ENCODE measurements at regions not wholly inside any gene's neighbourhood (a gene's known extent, or its start where the extent isn't known, plus 50 kb on each side); places are given as distances from the start of the nearest gene placed in this dataset.
"Not testable (repeated sequence)": the region's sequence is repeated elsewhere in the genome, so short reads cannot be mapped to it uniquely, and the experiment has no call there.

GRCh38 chrX:110519501-110519900, 160.9 kb downstream of the RTL9 start:
- DNase-seq (ENCODE audit: low read depth): no peak

- DNase-seq (ENCODE audit: low read depth): no peak
Measured at GRCh38 chrX:110519906-110520452, 161.3 kb downstream of the RTL9 start.

- not testable (repeated sequence) for DNase-seq (ENCODE audit: low read depth)
Measured at GRCh38 chrX:110520652-110521051, 162.0 kb downstream of the RTL9 start.

- no peak for DNase-seq (ENCODE audit: low read depth)
Measured at GRCh38 chrX:110531873-110532580, 173.4 kb downstream of the RTL9 start.

GRCh38 chrX:110532581-110532931, 173.9 kb downstream of the RTL9 start:
- DNase-seq (ENCODE audit: low read depth): no peak

GRCh38 chrX:110536816-110537215, 178.2 kb downstream of the RTL9 start:
- no peak for DNase-seq (ENCODE audit: low read depth)

GRCh38 chrX:110541266-110541665, 182.6 kb downstream of the RTL9 start:
- no peak for DNase-seq (ENCODE audit: low read depth)

GRCh38 chrX:110550854-110551253, 192.2 kb downstream of the RTL9 start:
- DNase-seq (ENCODE audit: low read depth): not testable (repeated sequence)

- DNase-seq (ENCODE audit: low read depth): no peak
Measured at GRCh38 chrX:110557864-110558263, 199.2 kb downstream of the RTL9 start.

- DNase-seq (ENCODE audit: low read depth): no peak
Measured at GRCh38 chrX:110558406-110558805, 199.8 kb downstream of the RTL9 start.

GRCh38 chrX:110561034-110561433, 202.4 kb downstream of the RTL9 start:
- DNase-seq (ENCODE audit: low read depth): no peak

- DNase-seq (ENCODE audit: low read depth): no peak
Measured at GRCh38 chrX:110563282-110563681, 204.6 kb downstream of the RTL9 start.

GRCh38 chrX:110568441-110568840, 209.8 kb downstream of the RTL9 start:
- DNase-seq (ENCODE audit: low read depth): no peak

GRCh38 chrX:110569506-110569905, 210.9 kb downstream of the RTL9 start:
- DNase-seq (ENCODE audit: low read depth): no peak

- DNase-seq (ENCODE audit: low read depth): no peak
Measured at GRCh38 chrX:110578270-110578669, 217.3 kb downstream of the CHRDL1 start.

GRCh38 chrX:110584083-110584482, 211.5 kb downstream of the CHRDL1 start:
- no peak for DNase-seq (ENCODE audit: low read depth)

GRCh38 chrX:110588164-110588563, 207.5 kb downstream of the CHRDL1 start:
- DNase-seq (ENCODE audit: low read depth): no peak

- no peak for DNase-seq (ENCODE audit: low read depth)
Measured at GRCh38 chrX:110588853-110589252, 206.8 kb downstream of the CHRDL1 start.

- DNase-seq (ENCODE audit: low read depth): no peak
Measured at GRCh38 chrX:110600745-110601310, 194.8 kb downstream of the CHRDL1 start.

GRCh38 chrX:110614596-110614995, 181.0 kb downstream of the CHRDL1 start:
- DNase-seq (ENCODE audit: low read depth): no peak

Data from stimulated activated CD8-positive, alpha-beta memory T cell treated with anti-CD3 and anti-CD28 coated beads, Interleukin-15, amount 100 ng/mL, for 24 hours (primary cell).